GM19240 (cell line): ENCODE measurements at regions not wholly inside any gene's neighbourhood (a gene's known extent, or its start where the extent isn't known, plus 50 kb on each side); places are given as distances from the start of the nearest gene placed in this dataset.
"Not testable (repeated sequence)": the region's sequence is repeated elsewhere in the genome, so short reads cannot be mapped to it uniquely, and the experiment has no call there.

Experiments
- DNase-seq: peaks from one replicate; pipeline ENCODE4 v3.0.0; 2011; ENCODE audit warnings: low spot score; ENCODE audit not compliant: insufficient read length

DNA sequence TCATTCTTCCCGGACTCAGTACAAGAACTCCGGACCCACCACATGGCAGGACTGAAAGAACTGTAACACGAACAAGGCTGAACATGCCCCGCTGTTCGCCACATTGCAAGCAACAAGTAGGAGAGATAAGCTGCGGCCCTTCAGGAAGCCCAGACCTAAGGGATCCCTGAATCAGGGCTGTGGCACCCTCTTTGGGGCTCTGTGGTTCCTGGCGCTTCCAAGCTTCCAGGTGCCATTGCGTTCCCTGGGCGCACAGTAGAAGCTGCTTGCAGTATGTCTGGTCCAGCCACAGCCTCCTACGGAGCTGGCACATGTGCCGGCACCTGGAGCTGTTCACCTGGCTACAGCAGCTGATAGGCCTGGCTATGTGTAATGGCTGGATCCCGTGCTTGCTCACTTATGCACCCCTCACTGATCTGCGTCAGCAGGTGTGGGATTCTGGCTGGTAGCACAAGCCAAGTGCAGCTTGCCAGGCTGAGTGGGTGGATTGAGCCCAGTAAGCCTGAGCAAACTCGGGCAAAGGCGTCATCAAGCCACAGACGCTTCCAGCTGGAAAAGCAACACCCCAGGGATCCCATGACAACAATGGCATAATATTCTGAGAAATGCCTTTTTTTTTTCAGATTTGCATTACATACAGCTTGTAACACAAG lies 748.6 kb upstream of the GBE1 start:
- no peak for DNase-seq

DNA sequence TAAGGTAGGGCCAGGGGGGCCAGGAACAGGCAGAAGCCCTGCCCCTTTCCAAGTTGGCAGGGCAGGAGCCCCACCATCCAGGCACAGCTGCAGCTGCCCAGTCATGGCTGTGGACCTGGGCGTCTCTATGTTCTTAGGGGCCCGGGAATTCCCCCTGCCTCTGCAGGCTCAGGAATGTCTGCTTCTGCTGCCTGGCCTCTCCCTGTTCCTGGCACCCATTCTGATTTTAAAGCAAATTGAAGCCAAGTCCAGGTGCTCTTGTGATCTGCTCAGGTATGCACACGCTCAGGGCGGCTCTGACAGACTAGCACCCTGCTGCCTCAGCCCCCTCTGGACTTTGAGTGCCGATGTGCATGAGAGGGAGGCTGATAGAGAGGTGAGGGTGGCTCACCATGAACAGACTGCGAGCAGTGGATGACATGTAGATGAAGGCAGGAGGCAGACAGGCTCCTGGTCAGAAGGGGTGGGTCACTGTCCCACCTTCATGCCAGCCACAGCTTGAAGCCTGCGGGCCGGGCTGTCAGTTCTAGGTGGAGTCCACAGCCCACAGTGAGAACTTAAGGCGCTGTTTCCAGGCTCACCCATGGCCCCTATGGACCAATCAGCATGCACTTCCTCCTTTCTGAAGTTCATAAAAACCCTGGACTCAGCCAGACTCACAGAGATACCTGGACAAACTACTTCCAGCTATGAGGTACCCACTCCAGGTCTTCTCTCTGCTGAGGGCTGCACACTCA lies 747.8 kb upstream of the GBE1 start:
- no peak for DNase-seq

DNA sequence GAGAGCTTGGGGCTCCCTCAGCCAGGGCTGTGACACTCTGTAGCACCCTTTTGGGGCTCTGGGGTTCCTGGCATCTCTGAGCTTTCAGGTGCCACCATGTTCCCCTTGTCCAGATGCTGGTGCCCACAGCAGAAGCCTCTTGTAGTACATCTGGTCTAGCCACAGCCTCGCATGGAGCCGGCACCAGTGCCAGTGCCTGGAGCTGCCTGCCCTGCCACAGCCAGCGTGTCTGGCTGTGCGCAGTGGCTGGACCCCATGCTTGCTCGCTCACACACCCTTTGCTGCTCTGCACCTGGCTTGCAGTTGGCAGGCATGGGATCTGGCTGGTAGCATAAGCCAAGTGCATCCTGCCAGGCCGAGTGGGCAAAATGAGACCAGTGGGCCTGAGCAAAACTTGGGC lies 744.8 kb upstream of the GBE1 start:
- no peak for DNase-seq

DNA sequence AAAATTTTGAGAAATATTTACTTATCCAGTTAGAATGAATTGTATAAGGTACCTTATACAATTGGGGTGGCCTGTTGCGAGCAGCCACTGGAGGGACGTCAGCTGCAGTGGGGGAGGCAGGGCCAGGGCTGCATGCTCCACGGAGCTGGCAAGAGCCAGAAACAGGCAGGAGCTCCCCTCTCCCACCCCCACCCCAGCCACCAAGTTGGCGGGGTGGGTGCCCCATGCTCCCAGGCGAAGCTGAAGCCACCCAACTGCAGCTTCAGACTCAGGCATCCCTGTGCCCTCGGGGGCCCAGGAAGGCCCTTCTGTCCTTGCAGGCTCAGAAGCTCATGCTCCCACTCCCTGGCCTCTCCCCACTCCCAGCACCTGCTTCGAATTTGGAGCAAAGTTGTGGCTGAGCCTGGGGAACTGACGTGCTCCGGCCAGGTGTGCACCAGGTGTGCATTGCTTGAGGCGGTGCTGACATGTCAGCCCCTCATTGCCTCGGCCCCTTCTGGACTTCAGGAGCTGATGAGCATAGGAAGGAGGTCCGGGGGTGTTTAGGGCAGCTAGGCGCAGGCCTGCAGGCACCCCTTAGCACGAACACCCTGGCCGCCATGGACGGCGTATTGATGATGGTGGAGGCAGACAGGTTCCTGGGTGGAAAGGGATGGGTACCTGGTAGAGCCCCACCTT lies 743.8 kb upstream of the GBE1 start:
- DNase-seq, result no peak

DNA sequence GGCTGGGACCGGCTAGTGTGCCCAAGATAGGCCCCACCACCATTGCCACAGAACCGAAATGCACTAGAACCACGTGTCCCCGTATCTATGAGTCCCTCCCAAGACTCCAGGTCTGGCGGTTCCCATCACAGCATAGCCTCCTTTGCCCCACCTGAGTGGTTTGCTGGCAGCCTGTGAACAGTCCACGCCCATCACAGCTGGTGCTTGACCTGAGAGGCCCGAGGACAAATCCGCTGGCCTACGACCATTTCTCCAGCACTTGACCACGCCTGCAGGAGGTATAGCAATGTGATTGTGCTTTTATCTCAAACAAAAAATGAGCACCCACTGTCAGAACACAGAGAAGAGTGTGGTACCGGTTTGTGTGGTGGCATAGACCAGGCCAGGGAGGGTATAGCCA lies 736.7 kb upstream of the GBE1 start:
- DNase-seq, result no peak

DNA sequence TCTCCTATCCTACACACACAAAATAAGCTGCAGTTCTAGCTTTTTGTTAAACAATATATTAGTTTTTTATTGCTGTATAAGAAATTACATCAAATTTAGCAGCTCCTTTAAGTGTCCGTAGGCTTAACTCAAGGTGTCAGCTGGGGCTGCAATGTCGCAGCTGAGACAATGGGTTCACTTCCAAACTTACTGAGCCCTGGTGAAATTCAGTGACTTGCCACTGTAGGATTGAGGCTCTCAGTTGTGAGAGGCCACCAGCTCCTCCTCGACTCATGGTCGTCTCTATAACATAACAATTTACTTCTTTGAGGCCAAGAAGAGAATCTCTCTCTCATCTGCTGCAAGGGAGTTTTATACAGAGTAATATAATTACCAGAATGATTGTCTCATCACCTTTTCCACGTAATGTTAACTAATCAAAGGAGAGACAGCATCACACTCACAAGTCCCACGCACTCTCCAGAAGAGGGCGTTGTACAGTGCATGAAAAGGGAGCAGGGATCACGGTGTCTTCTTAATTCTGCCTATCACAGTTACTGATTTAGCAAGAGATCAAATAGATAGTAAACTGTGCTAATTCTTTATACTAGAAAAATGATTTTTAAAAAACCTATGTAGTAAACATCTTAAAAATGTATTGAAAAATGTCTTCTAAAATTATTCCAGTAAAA lies 735.6 kb upstream of the GBE1 start:
- no peak for DNase-seq

DNA sequence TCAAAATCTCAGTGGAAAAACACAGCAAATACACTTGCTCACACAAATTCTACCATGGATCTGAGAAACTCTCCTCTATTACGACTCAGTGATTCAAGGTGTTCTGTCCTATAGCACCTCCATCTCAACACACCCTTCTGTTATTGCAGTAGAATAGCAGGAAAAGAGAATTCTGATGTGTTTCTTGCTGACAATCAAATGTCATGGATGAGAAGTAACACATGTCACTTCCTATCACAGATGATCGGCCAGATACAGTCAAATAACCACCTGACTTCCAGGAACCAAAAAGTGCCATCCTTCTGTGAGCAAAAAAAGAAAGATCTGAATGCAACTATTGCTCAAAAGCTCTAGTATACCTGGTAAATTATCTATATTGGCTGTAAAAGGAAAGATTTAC lies 734.2 kb upstream of the GBE1 start:
- DNase-seq, result no peak

DNA sequence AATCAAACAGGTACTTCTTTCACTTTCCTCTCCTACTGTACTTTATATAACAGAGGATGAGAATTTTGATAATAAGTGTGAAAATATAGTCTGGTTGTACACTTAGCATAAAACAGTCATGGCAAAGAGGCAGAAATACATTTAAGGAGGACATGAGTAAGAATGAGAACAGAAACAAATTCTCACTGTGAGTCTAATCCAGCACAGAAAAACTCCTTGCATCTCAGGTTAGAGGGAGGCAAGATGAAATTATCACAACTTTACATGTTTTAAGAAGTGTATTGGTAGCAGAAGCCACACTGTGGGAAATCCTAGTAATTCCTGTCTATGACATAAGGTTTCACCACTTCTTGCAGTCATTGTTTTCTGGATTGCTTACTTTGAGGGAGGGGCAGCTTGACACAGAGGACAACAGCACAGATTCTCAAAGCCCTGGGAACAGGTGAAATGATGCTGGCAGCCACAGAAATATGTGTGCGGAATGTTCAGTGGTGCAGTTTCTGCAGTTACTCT lies 733.6 kb upstream of the GBE1 start:
- DNase-seq, result no peak

DNA sequence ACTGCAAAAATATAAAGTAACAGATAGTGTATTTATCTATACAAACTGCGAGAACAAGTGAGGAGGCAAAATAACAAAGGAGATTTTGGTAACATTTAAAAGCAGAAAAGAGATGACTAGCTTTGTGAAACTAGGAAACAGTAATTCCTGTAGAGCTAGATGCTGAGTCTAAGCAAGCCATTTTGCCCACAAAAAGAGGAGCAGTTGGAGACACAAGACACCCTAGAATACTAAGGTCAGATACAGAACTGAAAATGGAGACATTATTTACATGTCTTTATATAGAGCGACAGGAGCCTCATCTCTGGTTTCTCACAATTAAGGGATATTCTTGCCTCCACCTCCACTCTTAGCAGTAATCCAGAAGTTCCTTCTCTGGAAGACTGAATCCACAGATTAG lies 732.4 kb upstream of the GBE1 start:
- DNase-seq, result no peak

DNA sequence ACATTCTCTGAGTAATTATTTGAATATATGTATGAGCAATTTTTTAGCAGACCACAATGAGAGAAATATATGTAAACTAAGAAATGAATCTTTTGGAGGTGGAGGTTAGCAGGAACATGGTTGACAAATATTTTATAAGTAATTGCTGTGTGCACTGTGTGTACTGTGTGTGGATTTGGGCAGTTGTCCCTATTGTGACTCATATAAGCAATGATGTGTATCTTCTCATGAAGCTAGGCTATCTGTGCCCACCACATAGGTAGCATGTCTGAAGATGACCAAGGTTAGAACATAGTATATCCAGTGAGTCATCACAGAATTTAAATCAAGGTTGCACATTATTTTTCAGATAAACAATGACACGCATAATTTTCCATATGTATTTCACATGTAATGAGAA lies 713.9 kb upstream of the GBE1 start:
- DNase-seq, result no peak

DNA sequence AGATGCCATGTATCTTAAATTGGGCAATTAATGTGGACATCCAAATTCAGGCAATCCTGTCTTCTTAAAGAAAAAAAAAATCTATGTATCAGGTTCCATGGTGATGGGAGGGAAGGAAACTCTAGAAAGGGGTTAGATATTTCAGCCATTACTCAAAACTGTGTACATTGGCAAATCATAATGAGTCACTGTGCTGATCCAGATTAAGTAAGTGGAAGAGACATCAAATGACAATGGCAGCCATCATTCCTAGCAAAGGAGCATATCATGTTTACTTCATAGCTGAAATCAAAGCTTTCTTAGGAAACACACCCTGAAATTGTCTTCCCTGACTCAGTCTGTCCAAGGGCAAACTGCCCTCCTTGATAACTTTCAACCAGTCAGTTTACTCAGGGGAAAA lies 713.3 kb upstream of the GBE1 start:
- DNase-seq, result no peak

DNA sequence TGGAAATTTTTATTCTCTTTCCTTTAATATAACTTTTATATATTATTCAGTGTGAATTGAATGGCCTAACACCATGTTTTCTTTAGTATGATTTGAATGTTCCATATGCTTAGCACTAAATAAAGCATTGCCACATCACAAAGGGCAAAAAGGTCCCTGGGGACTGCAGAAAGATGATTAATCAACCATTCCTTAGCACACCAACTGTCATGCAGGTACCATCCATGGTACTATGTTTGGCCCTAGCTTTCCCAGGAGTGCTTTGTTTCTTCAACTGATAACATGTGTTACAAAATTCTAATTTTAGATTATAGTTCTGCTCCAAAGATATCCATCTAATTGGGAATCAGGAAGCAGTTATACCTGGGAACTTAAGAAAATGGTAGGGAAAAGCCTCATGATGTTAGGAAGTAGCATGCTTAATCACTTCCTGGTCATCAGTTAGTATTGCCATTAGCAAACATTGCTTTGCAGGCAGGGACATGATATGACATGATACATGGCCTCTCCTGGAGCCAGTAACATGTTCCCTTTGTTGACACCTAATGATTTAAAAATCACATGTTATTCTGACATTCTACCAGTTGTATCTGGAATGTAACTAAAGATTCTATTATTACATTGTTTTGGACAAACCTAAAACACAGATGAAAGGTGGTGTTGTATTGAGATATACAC lies 712.6 kb upstream of the GBE1 start:
- no peak for DNase-seq

DNA sequence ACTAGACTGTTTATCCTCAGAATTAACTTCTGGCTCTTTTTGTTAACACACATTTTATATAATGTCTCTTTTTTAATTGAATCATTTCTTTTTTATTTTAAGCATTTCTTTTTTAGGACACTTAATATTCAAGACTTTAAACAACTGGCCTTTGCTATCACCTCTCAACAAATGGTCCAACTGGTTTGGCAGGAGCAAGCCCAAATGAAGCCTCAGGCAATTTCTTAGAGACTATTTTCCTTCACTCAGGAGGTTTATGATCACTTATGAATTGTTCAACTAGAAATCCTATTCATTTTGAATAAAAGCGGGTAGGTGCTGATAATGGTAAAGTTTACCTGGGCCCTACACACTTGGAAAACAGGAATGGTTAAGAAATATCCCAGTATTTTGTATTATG lies 705.6 kb upstream of the GBE1 start:
- no peak for DNase-seq

DNA sequence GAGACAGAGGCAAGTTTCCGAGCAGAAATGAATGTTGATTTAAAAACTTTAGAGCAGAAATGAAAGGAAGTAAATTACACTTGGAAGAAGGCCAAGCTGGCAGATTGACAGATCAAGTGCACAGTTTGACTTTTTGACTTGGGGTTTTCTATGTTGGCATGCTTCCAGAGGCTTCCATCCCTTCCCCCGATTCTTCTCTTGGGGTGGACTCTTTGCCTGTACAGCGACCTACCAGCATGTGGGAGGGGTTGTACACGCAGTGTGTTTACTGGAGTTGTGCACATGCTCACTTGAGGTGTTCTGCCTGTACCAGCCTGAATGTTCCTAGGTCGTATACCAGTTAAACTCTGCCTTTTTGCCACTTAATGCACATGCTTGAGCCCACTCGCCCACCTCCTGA lies 701.5 kb upstream of the GBE1 start:
- DNase-seq, result no peak

DNA sequence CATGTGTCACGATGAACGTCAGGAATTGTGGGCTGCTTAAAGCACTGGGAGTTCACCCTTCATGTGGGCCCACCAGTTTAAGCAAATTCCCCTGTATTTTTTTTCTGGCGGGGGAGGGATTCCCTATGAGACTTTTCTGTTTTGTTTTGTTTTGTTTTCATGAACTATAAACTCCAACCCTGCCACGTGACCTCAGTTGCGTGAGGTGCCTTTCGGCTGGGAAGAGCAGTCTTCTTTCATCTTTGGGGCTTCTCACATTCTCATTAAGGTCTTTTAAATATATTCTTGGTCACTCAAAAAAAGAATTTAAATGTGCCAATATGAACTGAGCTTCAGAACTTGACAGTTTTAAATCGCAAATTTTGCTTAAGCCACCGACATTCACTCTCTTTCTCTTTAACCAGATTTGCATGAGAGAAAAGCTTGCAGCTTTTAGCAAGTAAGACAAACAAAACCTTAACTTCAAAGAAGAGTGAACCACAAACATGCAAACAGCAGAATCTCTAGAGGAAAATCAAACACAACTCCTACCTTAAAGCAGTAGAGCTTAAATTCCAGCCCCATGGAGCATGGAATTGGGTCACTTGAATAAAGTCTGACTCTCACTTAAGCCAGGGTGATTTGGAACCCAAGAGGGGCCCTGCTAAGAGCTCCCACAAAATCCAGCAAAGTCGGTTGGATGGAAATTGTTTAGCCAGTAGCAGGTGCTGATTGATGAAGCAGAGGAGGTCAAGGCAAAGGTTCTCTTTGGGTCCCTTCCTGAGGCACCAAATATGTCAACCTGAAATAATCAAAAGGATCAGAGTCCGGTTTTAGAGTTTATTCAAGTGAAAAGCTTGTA lies 699.8 kb upstream of the GBE1 start:
- DNase-seq, result no peak

DNA sequence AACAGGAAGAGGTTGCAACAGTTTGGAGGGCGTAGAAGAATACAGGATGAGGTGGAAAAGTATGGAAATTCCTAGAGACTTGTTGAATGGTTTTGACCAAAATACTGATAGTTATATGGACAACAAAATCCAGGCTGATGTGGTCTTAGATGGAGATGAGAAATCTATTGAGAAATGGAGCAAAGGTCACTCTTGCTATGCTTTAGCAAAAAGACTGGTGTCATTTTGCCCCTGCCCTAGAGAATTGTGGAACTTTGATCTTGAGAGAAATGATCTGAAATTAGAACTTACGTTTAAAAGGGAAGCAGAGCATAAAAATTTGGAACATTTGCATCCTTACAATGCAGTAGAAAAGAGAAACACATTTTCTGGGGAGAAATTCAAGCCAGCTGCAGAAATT lies 686.9 kb upstream of the GBE1 start:
- no peak for DNase-seq

DNA sequence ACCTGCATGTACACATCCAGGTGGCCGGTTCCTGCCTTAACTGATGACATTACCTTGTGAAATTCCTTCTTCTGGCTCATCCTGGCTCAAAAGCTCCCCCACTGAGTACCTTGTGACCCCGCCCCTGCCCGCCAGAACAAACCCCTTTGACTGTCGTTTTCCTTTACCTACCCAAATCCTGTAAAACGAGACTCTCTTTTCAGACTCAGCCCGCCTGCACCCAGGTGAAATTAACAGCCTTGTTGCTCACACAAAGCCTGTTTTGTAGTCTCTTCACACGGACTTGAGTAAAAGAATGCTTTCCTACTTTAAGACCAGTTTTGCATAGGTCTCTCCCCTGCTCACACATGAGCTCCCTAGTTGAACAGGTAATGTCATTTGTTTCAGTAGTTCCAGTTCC lies 667.4 kb upstream of the GBE1 start:
- not testable (repeated sequence) for DNase-seq

DNA sequence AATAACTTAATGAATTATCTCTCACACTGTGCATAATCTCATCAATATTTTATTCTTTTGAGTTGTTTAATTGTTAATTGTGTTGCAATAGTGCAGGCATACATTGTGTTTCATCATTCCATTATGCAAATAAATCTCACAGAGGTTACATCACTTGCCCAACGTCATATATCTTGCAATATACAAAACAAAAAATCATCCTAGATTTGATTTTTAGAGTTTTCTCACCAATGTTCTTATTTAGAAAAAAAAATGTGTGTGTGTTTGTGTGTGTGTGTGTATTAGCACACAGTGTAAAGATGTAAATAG lies 662.5 kb upstream of the GBE1 start:
- no peak for DNase-seq

DNA sequence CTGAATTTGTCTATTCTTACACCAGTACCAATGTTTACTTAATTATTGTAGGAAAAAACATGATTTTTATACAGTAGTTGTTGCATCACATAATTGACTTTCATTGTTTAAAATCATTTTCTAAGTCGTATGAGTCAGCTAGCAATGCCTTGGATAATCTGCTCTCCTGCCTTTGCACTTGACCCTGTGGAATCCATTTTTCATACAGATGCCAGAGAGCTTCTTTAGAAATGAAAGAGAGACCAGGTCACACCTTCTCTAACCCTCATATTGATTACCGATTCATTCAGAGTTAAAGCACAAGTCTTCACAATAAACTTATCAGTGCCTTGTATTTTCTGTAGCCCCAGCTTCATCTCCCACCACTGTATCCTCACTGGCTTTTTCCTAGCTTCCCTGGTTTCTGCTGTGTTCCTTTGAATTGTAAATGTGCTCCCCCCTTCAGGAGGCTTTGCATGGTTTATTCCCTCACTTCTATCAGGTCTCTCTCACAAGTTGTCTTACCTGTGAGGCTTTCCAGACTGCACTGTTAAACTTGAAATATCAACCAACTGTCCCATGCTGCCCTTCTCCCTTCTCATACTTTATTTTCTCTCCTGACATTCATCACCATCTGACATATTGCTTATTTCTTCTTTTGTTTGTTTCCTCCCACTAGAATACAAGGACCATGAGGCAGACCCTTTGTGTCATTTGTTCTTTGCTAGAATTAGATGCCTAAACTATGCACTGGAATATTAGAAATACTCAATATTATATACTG lies 662.0 kb upstream of the GBE1 start:
- DNase-seq, result no peak

DNA sequence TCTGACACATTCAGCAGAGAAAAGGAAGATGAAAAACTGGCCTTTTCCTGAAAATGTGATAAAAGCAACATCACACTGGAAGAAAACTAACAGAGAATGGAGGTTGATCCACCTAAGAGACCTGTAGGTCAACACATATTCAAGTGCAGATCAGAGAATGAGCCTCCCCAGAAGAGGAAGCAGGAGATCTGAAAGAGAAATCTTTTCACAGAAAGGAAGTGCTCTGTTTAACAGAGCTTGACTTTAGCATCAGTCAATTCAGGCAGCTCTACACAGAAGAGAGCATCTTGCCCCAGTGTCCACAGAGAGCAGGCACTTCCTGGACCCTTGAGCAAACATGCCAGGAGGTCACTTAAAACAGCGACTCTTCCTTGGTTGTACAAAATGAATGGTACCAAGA lies 655.4 kb upstream of the GBE1 start:
- no peak for DNase-seq
